ENCODE measurements at regions not wholly inside any gene's neighbourhood (a gene's known extent, or its start where the extent isn't known, plus 50 kb on each side); places are given as distances from the start of the nearest gene placed in this dataset.
A peak's percentile ranks its signal among the peaks of the same experiment; 100 is the strongest.

- Histone ChIP-seq H3K4me3 (ENCODE audit: low read length) (no peak overlapping the region), H3K27me3 (ENCODE audit: control insufficient read depth, insufficient read depth, low read length) (peaks cover 23% of the 10 kb centered on the region), H3K4me1 (ENCODE audit: control insufficient read depth, insufficient read depth, low read length) (no peaks in the 10 kb centered on the region), H3K36me3 (ENCODE audit: insufficient read depth, low read length) (no peaks in the 10 kb centered on the region), H3K4me2 (ENCODE audit: low read length) (no peak overlapping the region), H3K9ac (ENCODE audit: low read depth, low read length) (no peak overlapping the region), H3K9me3 (replicated peaks; ENCODE audit: low read length) (no peaks in the 10 kb centered on the region)
Observed at GRCh38 chr14:53696217-53696965, 260.2 kb downstream of the BMP4 start.

GRCh38 chr14:53695692-53696214, 260.9 kb downstream of the BMP4 start:
- no peak overlapping the region for H3K4me3 ChIP-seq (ENCODE audit: low read length)
- no peaks in the 10 kb centered on the region for H3K36me3 ChIP-seq (ENCODE audit: insufficient read depth, low read length)
- no peak overlapping the region for H3K9ac ChIP-seq (ENCODE audit: low read depth, low read length)
- peaks cover 23% of the 10 kb centered on the region for H3K27me3 ChIP-seq (ENCODE audit: control insufficient read depth, insufficient read depth, low read length)
- no peak overlapping the region for H3K4me2 ChIP-seq (ENCODE audit: low read length)
- H3K4me1 ChIP-seq (ENCODE audit: control insufficient read depth, insufficient read depth, low read length) = no peaks in the 10 kb centered on the region
- H3K9me3 ChIP-seq (replicated peaks; ENCODE audit: low read length) = no peaks in the 10 kb centered on the region

GRCh38 chr14:53692885-53693284, 263.7 kb downstream of the BMP4 start:
- H3K4me1 ChIP-seq (ENCODE audit: control insufficient read depth, insufficient read depth, low read length) = no peaks in the 10 kb centered on the region
- H3K4me2 ChIP-seq (ENCODE audit: low read length) = no peak overlapping the region
- H3K9ac ChIP-seq (ENCODE audit: low read depth, low read length) = no peak overlapping the region
- peaks cover 5% of the 10 kb centered on the region for H3K27me3 ChIP-seq (ENCODE audit: control insufficient read depth, insufficient read depth, low read length)
- no peaks in the 10 kb centered on the region for H3K36me3 ChIP-seq (ENCODE audit: insufficient read depth, low read length)
- no peaks in the 10 kb centered on the region for H3K9me3 ChIP-seq (replicated peaks; ENCODE audit: low read length)
- H3K4me3 ChIP-seq (ENCODE audit: low read length) = no peak overlapping the region

GRCh38 chr14:53692451-53692850, 264.2 kb downstream of the BMP4 start:
- no peak overlapping the region for H3K9ac ChIP-seq (ENCODE audit: low read depth, low read length)
- no peak overlapping the region for H3K4me2 ChIP-seq (ENCODE audit: low read length)
- H3K9me3 ChIP-seq (replicated peaks; ENCODE audit: low read length) = no peaks in the 10 kb centered on the region
- peaks cover 8% of the 10 kb centered on the region for H3K27me3 ChIP-seq (ENCODE audit: control insufficient read depth, insufficient read depth, low read length)
- H3K4me3 ChIP-seq (ENCODE audit: low read length) = no peak overlapping the region
- no peaks in the 10 kb centered on the region for H3K36me3 ChIP-seq (ENCODE audit: insufficient read depth, low read length)
- H3K4me1 ChIP-seq (ENCODE audit: control insufficient read depth, insufficient read depth, low read length) = no peaks in the 10 kb centered on the region

GRCh38 chr14:53683229-53683628, 273.4 kb downstream of the BMP4 start:
- Histone ChIP-seq H3K9me3 (replicated peaks; ENCODE audit: low read length) (no peaks in the 10 kb centered on the region), H3K9ac (ENCODE audit: low read depth, low read length) (no peak overlapping the region), H3K36me3 (ENCODE audit: insufficient read depth, low read length) (no peaks in the 10 kb centered on the region), H3K4me1 (ENCODE audit: control insufficient read depth, insufficient read depth, low read length) (no peaks in the 10 kb centered on the region), H3K4me3 (ENCODE audit: low read length) (no peak overlapping the region), H3K27me3 (ENCODE audit: control insufficient read depth, insufficient read depth, low read length) (peaks cover 22% of the 10 kb centered on the region), H3K4me2 (ENCODE audit: low read length) (no peak overlapping the region)

GRCh38 chr14:53672526-53672925, 284.1 kb downstream of the BMP4 start:
- H3K4me3 ChIP-seq (ENCODE audit: low read length) = no peak overlapping the region
- H3K27me3 ChIP-seq (ENCODE audit: control insufficient read depth, insufficient read depth, low read length) = peaks cover 4% of the 10 kb centered on the region
- H3K36me3 ChIP-seq (ENCODE audit: insufficient read depth, low read length) = no peaks in the 10 kb centered on the region
- H3K4me2 ChIP-seq (ENCODE audit: low read length) = no peak overlapping the region
- H3K9me3 ChIP-seq (replicated peaks; ENCODE audit: low read length) = no peaks in the 10 kb centered on the region
- H3K4me1 ChIP-seq (ENCODE audit: control insufficient read depth, insufficient read depth, low read length) = peaks cover 17% of the 10 kb centered on the region
- no peak overlapping the region for H3K9ac ChIP-seq (ENCODE audit: low read depth, low read length)

GRCh38 chr14:53670701-53671100, 285.9 kb downstream of the BMP4 start:
- Histone ChIP-seq H3K4me2 (ENCODE audit: low read length) (peak overlapping the region; percentile 49), H3K9ac (ENCODE audit: low read depth, low read length) (no peak overlapping the region), H3K4me3 (ENCODE audit: low read length) (no peak overlapping the region), H3K27me3 (ENCODE audit: control insufficient read depth, insufficient read depth, low read length) (peaks cover 7% of the 10 kb centered on the region), H3K4me1 (ENCODE audit: control insufficient read depth, insufficient read depth, low read length) (peaks cover 17% of the 10 kb centered on the region), H3K9me3 (replicated peaks; ENCODE audit: low read length) (no peaks in the 10 kb centered on the region), H3K36me3 (ENCODE audit: insufficient read depth, low read length) (no peaks in the 10 kb centered on the region)

GRCh38 chr14:53668897-53669296, 287.7 kb downstream of the BMP4 start:
- peaks cover 12% of the 10 kb centered on the region for H3K27me3 ChIP-seq (ENCODE audit: control insufficient read depth, insufficient read depth, low read length)
- H3K4me2 ChIP-seq (ENCODE audit: low read length) = no peak overlapping the region
- H3K36me3 ChIP-seq (ENCODE audit: insufficient read depth, low read length) = no peaks in the 10 kb centered on the region
- no peak overlapping the region for H3K4me3 ChIP-seq (ENCODE audit: low read length)
- H3K9ac ChIP-seq (ENCODE audit: low read depth, low read length) = no peak overlapping the region
- no peaks in the 10 kb centered on the region for H3K9me3 ChIP-seq (replicated peaks; ENCODE audit: low read length)
- peaks cover 17% of the 10 kb centered on the region for H3K4me1 ChIP-seq (ENCODE audit: control insufficient read depth, insufficient read depth, low read length)

- peaks cover 14% of the 10 kb centered on the region for H3K27me3 ChIP-seq (ENCODE audit: control insufficient read depth, insufficient read depth, low read length)
- peaks cover 2% of the 10 kb centered on the region for H3K4me1 ChIP-seq (ENCODE audit: control insufficient read depth, insufficient read depth, low read length)
- no peak overlapping the region for H3K4me2 ChIP-seq (ENCODE audit: low read length)
- H3K9me3 ChIP-seq (replicated peaks; ENCODE audit: low read length) = no peaks in the 10 kb centered on the region
- H3K36me3 ChIP-seq (ENCODE audit: insufficient read depth, low read length) = no peaks in the 10 kb centered on the region
- H3K9ac ChIP-seq (ENCODE audit: low read depth, low read length) = no peak overlapping the region
- H3K4me3 ChIP-seq (ENCODE audit: low read length) = no peak overlapping the region
Observed at GRCh38 chr14:53663709-53664108, 292.9 kb downstream of the BMP4 start.

GRCh38 chr14:53655080-53655785, 301.4 kb downstream of the BMP4 start:
- Histone ChIP-seq H3K36me3 (ENCODE audit: insufficient read depth, low read length) (no peaks in the 10 kb centered on the region), H3K4me3 (ENCODE audit: low read length) (no peak overlapping the region), H3K4me2 (ENCODE audit: low read length) (no peak overlapping the region), H3K4me1 (ENCODE audit: control insufficient read depth, insufficient read depth, low read length) (peaks cover 4% of the 10 kb centered on the region), H3K9ac (ENCODE audit: low read depth, low read length) (no peak overlapping the region), H3K9me3 (replicated peaks; ENCODE audit: low read length) (no peaks in the 10 kb centered on the region), H3K27me3 (ENCODE audit: control insufficient read depth, insufficient read depth, low read length) (peaks cover 14% of the 10 kb centered on the region)

- H3K4me1 ChIP-seq (ENCODE audit: control insufficient read depth, insufficient read depth, low read length) = no peaks in the 10 kb centered on the region
- H3K4me3 ChIP-seq (ENCODE audit: low read length) = no peak overlapping the region
- no peaks in the 10 kb centered on the region for H3K9me3 ChIP-seq (replicated peaks; ENCODE audit: low read length)
- no peak overlapping the region for H3K4me2 ChIP-seq (ENCODE audit: low read length)
- no peak overlapping the region for H3K9ac ChIP-seq (ENCODE audit: low read depth, low read length)
- H3K36me3 ChIP-seq (ENCODE audit: insufficient read depth, low read length) = no peaks in the 10 kb centered on the region
- peaks cover 7% of the 10 kb centered on the region for H3K27me3 ChIP-seq (ENCODE audit: control insufficient read depth, insufficient read depth, low read length)
Observed at GRCh38 chr14:53652068-53652467, 304.6 kb downstream of the BMP4 start.

Data from skeletal muscle satellite cell (primary cell).